Fibroblast of the aortic adventitia (primary cell): ENCODE measurements at regions not wholly inside any gene's neighbourhood (a gene's known extent, or its start where the extent isn't known, plus 50 kb on each side); places are given as distances from the start of the nearest gene placed in this dataset.
"Not testable (repeated sequence)": the region's sequence is repeated elsewhere in the genome, so short reads cannot be mapped to it uniquely, and the experiment has no call there.

Source experiments
- DNase-seq: peaks from one replicate; pipeline ENCODE4 v3.0.0-alpha.2; 2010; ENCODE audit warnings: low read depth
- H3K4me3 ChIP-seq: 2 replicates; pipeline ENCODE4 v1.5.1; 2011; ENCODE audit warnings: low read depth, mild to moderate bottlenecking, control low read depth, low read length, moderate library complexity
- CTCF ChIP-seq: IDR thresholded peaks from 2 replicates; pipeline ENCODE4 v1.5.1; 2011; ENCODE audit warnings: mild to moderate bottlenecking, low read length, control low read depth, inconsistent platforms; ENCODE audit not compliant: insufficient read depth

- no peak overlapping the region for H3K4me3 ChIP-seq
- DNase-seq: no peak
- TF ChIP-seq CTCF: no peak
Measured at GRCh38 chr9:90169490-90169889, 473.1 kb downstream of the DIRAS2 start.

GRCh38 chr9:90173935-90174334, 468.7 kb downstream of the DIRAS2 start:
- DNase-seq, H3K4me3 ChIP-seq: not testable (repeated sequence)

GRCh38 chr9:90174346-90174745, 468.3 kb downstream of the DIRAS2 start:
- DNase-seq, H3K4me3 ChIP-seq: not testable (repeated sequence)

GRCh38 chr9:90175257-90175656, 467.4 kb downstream of the DIRAS2 start:
- H3K4me3 ChIP-seq: no peak overlapping the region
- no peak for TF ChIP-seq CTCF
- no peak for DNase-seq

GRCh38 chr9:90175865-90176264, 466.8 kb downstream of the DIRAS2 start:
- TF ChIP-seq CTCF: no peak
- no peak for DNase-seq
- H3K4me3 ChIP-seq: no peak overlapping the region

GRCh38 chr9:90176901-90177300, 465.7 kb downstream of the DIRAS2 start:
- TF ChIP-seq CTCF: no peak
- DNase-seq: no peak
- no peak overlapping the region for H3K4me3 ChIP-seq

- H3K4me3 ChIP-seq: no peak overlapping the region
- no peak for DNase-seq
- no peak for TF ChIP-seq CTCF
Measured at GRCh38 chr9:90180381-90180780, 462.2 kb downstream of the DIRAS2 start.

- no peak for DNase-seq
- TF ChIP-seq CTCF: no peak
- no peak overlapping the region for H3K4me3 ChIP-seq
Measured at GRCh38 chr9:90188656-90189055, 454.0 kb downstream of the DIRAS2 start.
